ENCODE measurements at regions not wholly inside any gene's neighbourhood (a gene's known extent, or its start where the extent isn't known, plus 50 kb on each side); places are given as distances from the start of the nearest gene placed in this dataset.

- DNase-seq (ENCODE audit: low read depth, low spot score): no peak
Observed at GRCh38 chr9:119078015-119078414, 291.2 kb downstream of the BRINP1 start.

GRCh38 chr9:119083673-119084072 is 285.6 kb downstream of the BRINP1 start:
- DNase-seq (ENCODE audit: low read depth, low spot score): no peak

GRCh38 chr9:119086590-119086989 is 282.6 kb downstream of the BRINP1 start:
- no peak for DNase-seq (ENCODE audit: low read depth, low spot score)

GRCh38 chr9:119088002-119088547 is 281.2 kb downstream of the BRINP1 start:
- DNase-seq (ENCODE audit: low read depth, low spot score): no peak

- DNase-seq (ENCODE audit: low read depth, low spot score): no peak
Observed at GRCh38 chr9:119091074-119091473, 278.2 kb downstream of the BRINP1 start.

GRCh38 chr9:119092125-119092524 is 277.1 kb downstream of the BRINP1 start:
- DNase-seq (ENCODE audit: low read depth, low spot score): no peak

- no peak for DNase-seq (ENCODE audit: low read depth, low spot score)
Observed at GRCh38 chr9:119094086-119094485, 275.1 kb downstream of the BRINP1 start.

GRCh38 chr9:119095072-119095471 is 274.2 kb downstream of the BRINP1 start:
- DNase-seq (ENCODE audit: low read depth, low spot score): no peak

- no peak for DNase-seq (ENCODE audit: low read depth, low spot score)
Observed at GRCh38 chr9:119101048-119101447, 268.2 kb downstream of the BRINP1 start.

GRCh38 chr9:119114681-119115080 is 254.6 kb downstream of the BRINP1 start:
- no peak for DNase-seq (ENCODE audit: low read depth, low spot score)

All from smooth muscle cell of the brain vasculature (primary cell).